ENCODE measurements at regions not wholly inside any gene's neighbourhood (a gene's known extent, or its start where the extent isn't known, plus 50 kb on each side); places are given as distances from the start of the nearest gene placed in this dataset.
"Not testable (repeated sequence)": the region's sequence is repeated elsewhere in the genome, so short reads cannot be mapped to it uniquely, and the experiment has no call there.

DNA sequence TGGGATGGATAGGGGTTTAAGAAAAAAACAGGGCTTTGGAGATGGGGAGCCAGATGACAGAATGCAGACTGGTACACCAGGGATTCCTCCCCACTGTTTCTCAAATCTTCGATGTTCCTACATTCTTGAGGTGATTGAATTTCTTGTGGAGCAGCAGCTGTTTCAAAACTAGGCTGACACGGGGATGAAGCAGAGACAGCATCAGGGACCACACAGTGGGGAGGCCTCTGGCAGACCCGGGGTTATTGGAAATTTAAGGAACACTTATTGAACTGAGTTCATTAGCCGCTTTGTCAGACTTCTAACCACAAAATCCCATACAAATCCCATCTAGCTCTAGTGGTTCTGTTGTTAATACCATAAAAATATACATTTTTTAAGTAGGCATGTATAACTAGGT, 621.4 kb upstream of the GBE1 start:
- DNase-seq = no peak

DNA sequence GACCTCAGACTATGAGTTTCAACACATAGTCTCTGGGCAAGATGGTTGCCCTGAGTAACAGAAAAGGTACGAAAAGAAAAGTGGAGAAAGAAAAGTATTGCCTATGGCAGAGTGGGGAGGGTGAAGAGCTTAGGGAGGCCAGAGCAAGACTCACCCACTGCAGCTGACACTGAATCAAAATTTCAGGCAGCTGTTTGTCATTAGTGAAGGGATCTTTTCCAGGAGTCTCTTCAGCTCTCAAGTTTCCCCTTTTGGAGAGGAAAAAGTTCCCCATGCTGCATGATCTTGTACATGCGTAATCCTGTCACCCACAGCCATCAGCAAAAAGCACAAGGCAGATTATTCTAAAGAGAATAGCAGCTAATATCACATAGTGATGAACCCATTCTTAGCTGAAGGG, 616.9 kb upstream of the GBE1 start:
- DNase-seq = no peak

DNA sequence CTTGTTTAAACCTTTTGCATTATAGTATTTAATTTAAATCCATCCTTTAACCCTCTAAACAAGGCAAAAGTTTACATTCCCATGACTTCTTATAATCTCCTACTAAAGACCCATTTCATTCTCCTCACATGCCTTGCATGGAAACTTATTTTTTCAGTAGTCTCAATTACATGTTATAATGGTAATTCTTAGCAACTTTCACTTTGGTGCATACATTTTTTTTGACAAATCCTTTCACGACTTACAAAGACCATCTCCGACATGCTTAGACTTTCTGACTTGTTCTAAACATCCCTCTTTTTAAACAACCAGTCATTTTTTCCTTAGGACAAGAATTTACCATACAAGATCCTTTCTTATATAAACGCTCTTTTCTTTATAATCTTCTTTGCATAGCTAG, 615.4 kb upstream of the GBE1 start:
- no peak for DNase-seq

DNA sequence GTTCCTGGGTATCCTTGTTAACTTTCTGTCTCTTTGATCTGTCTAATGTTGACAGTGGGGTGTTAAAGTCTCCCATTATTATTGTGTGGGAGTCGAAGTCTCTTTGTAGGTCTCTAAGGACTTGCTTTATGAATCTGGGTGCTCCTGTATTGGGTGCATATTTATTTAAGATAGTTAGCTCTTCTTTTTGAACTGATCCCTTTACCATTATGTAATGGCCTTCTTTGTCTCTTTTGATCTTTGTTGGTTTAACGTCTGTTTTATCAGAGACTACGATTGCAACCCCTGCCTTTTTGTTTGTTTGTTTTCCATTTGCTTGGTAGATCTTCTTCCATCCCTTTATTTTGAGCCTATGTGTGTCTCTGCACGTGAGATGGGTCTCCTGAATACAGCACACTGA, 612.4 kb upstream of the GBE1 start:
- DNase-seq = not testable (repeated sequence)

DNA sequence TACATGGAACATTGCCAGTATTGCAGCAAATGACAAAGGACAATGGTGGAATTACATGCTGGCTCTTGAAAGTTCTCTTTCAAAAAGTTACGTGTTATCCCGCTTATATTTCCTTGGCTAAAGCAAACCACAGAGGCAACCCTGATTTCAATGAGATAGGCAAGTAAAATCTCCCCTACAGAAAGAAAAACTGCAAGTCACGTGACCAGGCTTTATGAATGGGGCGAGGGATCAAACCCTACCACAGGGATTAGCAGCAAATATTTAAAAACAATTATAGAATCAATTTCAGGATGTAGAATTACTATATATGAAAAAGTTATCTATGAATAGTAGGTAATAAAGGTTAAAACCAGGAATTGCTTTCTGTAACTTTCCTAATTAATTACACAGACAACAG, 603.4 kb upstream of the GBE1 start:
- DNase-seq = no peak

DNA sequence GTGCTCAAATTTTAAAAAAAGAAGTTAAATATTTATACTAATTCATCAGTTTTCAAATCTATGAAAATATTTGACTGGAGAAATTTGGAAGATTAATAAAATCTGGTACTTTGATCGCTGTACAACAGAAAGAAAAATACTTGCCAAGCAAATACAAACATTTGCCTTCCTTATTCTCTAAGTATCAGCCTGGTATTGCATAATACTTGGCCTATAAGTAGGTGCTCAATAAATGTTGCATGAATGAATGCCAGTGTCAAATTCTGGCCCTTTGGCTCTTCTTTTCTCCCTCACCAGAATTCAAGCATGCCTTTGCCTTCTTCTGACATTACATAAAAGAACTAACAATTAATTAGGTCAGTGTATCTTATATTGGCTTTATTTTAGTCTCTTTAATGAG, 601.7 kb upstream of the GBE1 start:
- DNase-seq = no peak

DNA sequence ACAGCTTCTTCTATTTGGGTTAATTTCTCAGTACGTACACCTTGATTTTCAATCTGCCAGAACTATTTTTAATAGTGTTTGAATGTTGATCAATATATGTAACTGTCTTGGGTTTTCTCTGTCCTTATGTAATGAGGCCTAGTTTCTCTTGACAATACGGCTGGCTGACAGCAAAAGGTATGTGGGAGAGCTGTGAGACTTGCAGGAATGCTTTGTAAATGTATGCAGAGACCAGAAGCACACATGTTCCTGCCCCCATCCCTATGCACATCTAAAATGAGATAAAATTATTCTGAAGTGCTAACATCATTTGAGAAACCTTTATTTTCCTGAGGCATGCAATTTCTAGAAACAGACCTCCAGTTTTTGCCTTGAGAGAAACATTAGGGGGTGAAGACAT, 593.8 kb upstream of the GBE1 start:
- DNase-seq = no peak

DNA sequence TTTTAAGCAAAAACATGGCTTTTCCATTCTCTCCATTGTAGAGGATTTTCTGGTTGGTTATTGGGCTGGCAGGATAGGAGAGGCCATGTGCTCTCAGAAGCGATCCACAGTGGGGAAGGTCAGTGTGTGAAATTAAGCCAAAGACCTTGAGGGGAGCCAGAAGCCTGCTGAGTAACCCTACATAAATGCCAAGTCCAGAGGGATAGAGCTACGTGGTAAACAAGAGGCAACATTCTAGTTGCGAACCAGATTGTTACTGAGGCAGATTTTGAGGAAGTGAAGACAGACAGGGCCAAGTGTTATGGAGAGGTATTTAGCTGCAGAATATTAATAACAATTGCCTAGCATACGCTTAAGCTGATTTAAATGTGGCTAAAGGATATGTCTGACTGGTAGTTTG, 592.8 kb upstream of the GBE1 start:
- DNase-seq = no peak

DNA sequence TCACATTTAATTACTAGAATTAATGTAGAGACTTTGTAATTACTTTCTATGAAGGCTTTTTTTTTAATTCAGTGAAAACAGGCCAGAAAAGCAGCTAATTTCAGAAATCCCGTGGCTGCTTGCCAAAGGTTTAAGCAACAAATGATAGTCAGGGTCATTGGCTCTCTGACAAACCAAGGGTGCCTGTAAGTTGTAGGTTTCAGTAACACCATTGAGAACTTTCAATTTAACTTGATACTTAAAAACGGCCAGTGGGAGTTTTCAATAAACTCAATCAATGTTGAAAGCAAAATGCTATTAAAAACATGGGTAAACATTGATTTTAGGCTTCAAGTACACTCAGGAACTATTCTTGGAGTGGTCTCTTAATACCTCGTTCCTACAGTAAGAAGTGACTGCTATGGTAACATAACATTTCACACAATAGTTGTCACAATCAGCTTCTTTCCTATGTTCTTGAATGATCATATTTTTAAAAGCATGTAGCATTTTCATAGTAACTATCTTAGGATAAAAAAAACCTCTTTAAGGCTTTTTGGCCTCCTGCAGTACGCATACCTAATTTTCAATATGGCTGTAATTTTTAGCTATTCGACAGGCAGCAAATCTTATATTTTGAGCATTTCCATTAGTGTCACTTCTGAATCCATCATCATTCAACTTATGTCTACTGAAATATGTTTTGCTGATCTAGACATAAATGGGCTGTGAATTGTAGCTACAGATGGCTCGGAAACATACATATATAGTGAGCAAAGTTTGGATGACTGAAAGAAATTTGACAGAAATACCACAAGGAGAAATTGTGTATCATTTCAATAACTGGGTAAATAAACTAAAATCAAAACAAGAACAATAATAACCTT, 592.1 kb upstream of the GBE1 start:
- no peak for DNase-seq

DNA sequence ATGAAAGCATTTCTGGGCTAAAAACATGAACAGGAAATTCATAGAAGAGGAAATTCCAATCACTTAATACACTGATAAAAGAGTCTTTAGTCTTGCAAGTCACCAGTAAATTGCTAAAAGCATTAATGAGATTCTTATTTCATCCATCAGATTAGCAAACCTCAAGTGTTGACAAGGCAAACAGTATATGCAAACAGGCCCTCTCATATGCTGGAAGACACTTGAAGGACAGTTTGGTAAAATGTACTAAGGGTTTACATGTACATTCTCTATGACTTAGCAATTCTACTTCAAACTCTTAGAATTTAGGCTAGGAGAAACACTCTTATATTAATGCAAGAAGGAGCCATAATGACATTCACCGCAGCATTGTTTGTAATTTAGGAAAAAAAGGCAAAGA, 586.1 kb upstream of the GBE1 start:
- no peak for DNase-seq

DNA sequence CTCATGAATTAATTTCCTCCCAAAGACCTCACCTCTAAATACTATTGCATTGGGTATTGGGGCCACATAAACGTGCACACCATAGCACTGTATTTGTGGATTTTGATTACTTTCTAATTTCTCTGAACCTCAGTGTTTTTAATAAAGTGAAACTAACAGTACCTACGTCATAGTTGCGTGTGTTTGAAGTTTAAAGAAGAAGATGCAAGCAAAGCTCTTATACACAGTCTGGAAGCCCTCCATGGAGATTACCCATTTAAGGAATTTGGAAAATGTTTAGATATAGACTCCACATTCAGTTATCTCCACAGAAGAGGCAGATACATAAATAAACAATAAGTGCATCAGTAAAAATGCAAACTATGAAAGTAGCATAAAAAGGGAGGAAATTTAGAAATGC, 581.1 kb upstream of the GBE1 start:
- no peak for DNase-seq

DNA sequence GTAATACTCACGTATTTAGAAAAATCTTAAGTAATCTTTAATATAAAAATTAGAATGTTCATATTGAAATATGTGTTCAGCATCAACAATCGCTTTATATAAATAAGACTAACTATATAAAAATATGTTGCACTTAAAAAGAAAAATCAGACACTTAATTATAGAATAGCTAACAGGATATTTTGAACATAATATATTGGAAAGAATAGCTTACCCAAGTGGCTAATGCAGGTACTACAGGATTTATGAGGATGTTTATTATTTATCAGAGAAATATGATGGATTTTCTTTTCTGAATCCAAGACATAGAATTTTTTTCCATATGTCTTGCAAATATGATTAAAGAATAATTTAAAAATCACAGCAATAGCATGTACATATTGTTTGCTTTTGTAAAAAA, 567.9 kb upstream of the GBE1 start:
- DNase-seq = no peak

DNA sequence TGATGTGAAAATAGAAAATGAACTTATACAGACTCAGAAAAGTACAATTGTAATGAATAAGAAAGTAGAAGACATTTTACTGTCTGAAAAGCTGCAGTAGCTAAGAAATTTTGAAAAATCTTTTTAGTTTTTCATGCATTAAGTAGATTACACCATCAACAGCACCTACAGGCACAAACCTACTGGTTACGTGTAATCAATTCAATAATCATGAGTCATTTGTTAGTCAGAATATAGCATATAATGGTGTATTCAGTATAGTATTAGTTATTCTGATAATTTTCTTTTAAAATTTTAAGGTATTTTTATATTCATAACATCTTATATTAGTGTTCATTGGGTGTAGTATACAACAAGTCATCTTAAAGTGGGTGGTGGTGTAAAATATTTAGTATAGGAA, 550.5 kb upstream of the GBE1 start:
- DNase-seq = no peak

DNA sequence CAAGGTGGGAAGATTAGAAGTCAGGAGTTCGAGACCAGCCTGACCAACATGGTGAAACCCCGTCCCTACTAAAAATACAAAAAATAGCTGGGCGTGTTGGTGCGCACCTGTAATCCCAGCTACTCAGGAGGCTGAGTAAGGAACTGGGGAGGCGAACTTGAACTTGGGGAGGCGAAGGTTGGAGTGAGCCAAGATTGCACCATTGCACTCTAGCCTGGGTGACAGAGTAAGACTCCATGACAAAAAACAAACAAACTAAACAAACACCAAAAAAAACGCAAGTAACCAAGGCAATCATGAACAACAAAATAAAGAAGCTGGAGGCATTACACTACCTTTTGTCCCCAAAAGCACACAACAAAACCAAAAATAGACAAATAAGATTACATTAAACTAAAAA, 547.3 kb upstream of the GBE1 start:
- DNase-seq = no peak

DNA sequence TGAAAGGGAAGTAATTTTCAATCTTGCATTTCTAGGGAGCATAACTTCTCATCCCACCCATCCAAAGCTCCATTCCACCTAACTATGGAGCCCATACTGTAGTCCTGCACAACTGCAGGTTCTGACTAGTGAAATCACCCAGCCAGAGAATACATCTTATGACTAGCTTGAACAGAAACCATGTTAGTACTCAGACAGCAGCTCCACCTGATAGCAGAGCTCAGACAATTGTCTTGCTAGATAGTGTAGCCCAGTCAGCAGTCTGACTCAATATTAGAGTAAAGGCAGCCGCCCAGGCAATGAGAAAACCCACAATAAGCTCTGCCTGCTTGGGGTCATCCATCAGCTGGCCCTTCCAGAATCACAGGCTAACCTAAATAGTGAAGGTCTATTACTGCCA, 544.7 kb upstream of the GBE1 start:
- no peak for DNase-seq

DNA sequence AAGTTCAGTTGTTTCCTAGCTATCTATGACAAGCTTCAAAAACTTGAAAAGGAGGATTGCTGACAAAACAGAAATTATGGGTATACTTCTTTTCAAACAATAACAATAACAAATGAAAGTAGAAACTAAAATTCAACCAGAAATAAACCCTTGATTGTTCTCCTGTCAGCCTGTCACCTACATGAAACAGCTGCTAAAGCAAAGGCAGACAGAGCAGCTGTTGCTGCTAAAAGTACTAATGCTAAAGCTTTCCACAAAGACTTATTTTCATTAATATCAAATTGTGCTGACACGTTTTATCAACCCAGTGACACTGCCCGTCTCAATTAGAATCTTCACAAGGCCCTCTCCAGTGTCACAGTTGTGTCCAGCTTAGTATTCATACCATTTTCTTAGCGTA, 533.2 kb upstream of the GBE1 start:
- DNase-seq = no peak

DNA sequence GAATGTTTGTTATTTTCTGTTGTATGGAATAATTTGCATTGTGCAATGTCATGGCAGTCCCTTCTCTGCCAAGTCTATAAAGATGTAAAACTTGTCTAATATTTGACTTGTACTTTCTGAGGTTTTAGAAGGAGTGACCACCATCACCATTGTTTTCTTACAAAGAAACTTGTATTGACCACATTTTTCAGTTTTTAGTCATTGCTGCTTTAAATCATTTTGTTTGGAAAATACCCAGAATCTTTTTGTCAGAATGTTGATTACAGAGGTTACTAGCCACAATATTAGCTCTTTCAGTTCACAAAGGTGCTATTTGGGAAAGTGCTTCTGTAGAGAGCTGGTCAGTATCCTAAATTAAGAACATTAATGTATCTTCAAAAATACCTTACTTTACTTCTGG, 532.4 kb upstream of the GBE1 start:
- DNase-seq = no peak

DNA sequence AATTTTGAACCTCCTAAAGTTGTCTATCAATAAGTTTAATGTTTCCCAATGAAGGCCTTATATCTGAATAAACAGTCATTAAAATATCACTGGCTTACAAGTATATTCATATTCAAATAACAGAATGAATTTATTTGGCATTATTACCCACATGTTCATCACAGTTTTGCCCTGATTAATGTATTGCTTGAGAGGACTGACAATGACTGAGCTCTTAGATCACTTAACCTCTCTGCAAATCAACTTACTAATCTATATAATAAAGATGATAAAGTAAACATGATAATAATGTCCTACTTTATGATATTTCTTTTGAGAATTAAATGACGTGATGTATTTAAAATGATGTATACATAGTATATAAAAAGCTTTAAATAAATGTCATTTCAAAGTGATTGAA, 532.0 kb upstream of the GBE1 start:
- DNase-seq = no peak

DNA sequence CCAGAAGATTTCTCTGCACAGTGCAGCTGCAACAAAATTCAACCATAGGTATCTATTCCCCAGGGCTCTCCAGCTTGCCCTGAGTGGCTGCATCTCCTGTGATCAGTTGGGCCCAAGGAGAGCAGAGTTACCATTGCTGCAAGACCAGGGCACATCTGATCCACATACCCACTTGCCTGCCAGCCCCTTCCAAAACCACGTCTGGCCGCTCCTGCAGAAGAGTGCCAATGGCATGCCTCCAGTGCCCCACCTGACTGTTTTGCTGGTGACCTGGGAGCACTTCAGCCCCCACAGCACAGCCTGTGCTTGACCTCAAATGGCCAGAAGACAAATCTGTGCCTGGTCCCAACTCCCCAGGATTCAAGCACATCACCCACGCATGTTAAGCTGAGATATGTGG, 526.1 kb upstream of the GBE1 start:
- DNase-seq = no peak

DNA sequence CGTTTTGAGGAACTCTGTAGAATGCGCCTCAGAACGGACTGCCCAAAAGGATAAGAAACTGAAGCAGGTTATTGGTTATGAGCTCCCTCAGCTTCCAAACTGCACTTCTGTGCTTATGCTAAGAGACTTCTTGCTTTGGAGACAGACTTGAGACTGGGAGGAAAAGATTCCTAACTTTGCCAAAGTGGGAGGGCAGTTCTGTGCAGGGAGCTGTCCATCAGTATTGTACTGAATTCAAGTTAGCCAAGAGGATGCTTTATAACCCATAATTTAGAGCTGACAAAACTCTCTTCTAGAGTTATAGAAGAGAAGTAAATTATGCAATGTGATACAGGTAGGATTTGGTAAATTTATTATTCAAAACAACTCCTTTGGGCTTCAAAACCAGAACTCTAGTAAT, 519.8 kb upstream of the GBE1 start:
- no peak for DNase-seq

DNA sequence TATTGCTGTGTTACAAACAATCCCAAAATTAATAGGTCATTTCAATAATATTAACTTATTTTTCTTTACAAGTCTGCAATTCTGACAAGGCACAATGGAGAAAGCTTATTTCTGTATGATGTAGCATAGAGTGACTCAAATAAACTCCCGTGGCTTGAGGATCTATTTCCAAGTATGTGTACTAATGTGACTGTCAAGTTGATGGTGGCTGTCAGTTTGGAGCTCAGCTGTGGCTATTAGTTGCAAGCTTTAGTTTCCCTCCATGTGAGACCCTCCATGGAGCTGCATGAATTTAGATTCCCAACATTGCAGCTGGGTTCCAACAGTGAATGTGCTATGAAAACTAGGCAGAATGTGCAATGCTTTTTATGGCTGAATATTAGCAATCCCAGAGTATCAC, 515.5 kb upstream of the GBE1 start:
- no peak for DNase-seq

DNA sequence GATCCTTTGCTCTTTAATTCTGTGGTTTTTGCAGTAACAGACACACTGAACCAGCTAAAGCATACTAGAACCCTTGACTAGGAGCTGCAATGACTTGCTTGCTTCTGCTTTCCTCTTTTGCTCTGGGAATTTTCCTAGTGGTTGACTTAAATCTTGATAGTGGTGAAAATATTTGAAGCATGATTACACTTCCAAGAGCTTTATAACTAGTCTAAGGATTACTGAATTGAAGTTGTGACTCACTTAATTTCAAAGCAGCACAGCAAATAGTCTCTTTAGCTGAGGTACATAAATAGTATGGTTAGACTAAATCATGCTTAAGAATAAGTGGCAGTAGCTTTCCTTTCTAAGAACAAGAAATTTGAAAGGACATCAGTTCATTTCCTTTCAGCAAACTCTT, 513.5 kb upstream of the GBE1 start:
- DNase-seq = no peak

DNA sequence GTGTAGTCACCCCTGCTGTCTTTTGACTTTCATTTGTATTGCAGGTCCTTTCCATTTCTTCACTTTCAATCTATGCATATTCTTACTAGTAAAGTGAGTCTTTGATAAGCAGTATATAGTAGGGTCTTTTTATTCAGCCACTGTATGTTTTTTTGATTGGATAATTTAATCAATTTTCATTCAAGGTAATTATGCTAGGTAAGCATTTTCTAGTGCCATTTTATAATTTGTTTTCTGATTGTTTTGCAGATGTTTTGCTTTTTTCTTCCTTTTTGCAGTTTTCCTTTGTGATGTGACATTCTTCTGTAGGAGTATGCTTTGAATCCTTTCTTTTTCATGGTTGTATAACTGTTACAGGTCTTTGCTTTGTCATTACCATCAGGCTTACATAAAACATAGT, 504.3 kb upstream of the GBE1 start:
- no peak for DNase-seq

DNA sequence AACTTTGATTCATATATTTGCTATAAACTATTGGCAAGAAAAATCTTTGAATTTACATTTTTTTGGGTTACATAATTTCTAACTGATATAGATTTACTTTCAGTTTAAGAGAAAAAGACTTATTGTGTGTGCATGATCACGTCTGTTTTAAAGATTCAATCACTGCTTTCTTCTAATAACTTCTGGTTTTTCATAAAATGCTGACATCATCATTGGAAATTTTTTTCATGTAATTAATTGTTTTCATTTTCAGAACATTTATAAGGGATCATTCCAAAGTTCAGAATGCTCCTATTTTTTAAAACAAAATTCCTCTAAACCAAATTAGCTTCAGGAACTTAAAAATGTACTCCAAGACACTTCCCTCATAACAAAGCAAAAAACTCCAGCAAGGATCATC, 500.7 kb upstream of the GBE1 start:
- no peak for DNase-seq

DNA sequence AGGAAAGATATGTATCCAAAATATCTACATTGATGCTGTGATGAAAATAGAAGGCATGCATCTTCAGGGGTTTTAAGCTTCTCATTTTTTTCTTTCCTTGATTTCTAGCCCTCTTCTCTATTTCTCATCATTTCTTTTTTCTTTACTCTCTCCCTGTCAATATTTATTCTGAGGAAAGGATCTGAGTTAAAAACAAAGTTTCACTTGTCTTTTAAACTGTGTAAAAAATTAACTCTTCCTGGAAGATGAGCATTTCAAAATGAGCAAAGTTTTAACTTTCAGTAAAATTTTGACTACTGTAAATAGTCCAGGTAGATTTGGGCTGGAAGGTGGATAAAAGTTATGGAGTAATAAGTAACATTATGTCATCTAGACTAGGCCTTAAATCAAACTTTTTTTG, 500.2 kb upstream of the GBE1 start:
- DNase-seq = no peak

Data from T-helper 2 cell (primary cell).